GM12874 (cell line): ENCODE measurements at regions not wholly inside any gene's neighbourhood (a gene's known extent, or its start where the extent isn't known, plus 50 kb on each side); places are given as distances from the start of the nearest gene placed in this dataset.

Source experiments
- CTCF ChIP-seq: IDR thresholded peaks from 2 replicates; pipeline ENCODE4 v1.5.1; 2011; ENCODE audit warnings: low read depth, mild to moderate bottlenecking, control low read depth, low read length, moderate library complexity; ENCODE audit not compliant: insufficient read depth

GRCh38 chr2:194802589-194802988 is 854.4 kb upstream of the SLC39A10 start:
- no peak for TF ChIP-seq CTCF

- TF ChIP-seq CTCF = no peak
These were observed 888.0 kb upstream of the SLC39A10 start for GRCh38 chr2:194769030-194769429.

- no peak for TF ChIP-seq CTCF
These were observed 891.3 kb upstream of the SLC39A10 start for GRCh38 chr2:194765723-194766122.

GRCh38 chr2:194750926-194751325 is 906.1 kb upstream of the SLC39A10 start:
- no peak for TF ChIP-seq CTCF

GRCh38 chr2:194745557-194746146 is 911.4 kb upstream of the SLC39A10 start:
- no peak for TF ChIP-seq CTCF

GRCh38 chr2:194742706-194743105 is 914.3 kb upstream of the SLC39A10 start:
- no peak for TF ChIP-seq CTCF

GRCh38 chr2:194739217-194739616 is 917.8 kb upstream of the SLC39A10 start:
- TF ChIP-seq CTCF = no peak
